Immature natural killer cell (primary cell): ENCODE measurements at regions not wholly inside any gene's neighbourhood (a gene's known extent, or its start where the extent isn't known, plus 50 kb on each side); places are given as distances from the start of the nearest gene placed in this dataset.
"Not testable (repeated sequence)": the region's sequence is repeated elsewhere in the genome, so short reads cannot be mapped to it uniquely, and the experiment has no call there.

Experiments
- DNase-seq, 3 donors: peaks; one replicate each; pipeline ENCODE4 v3.0.0; 2022; ENCODE audit warnings: mixed read lengths in 1 of 3
- H3K27ac Mint-ChIP-seq, 6 donors: one replicate each; pipeline ENCODE4 v1.8.0; 2020; ENCODE audit warnings: mixed read lengths in 6 of 6, mild to moderate bottlenecking in 5 of 6, inconsistent platforms in 4 of 6, moderate library complexity in 3 of 6
- H3K27me3 Mint-ChIP-seq, 3 donors: one replicate each; pipeline ENCODE4 v1.8.0; 2020 to 2021; ENCODE audit warnings: low read depth in 3 of 3, mild to moderate bottlenecking in 3 of 3, mixed read lengths in 3 of 3, moderate library complexity in 3 of 3, inconsistent platforms in 1 of 3
- H3K36me3 Mint-ChIP-seq, 3 donors: one replicate each; pipeline ENCODE4 v1.8.0; 2020; ENCODE audit warnings: mixed read lengths in 3 of 3, inconsistent platforms in 2 of 3, mild to moderate bottlenecking in 2 of 3
- H3K4me1 Mint-ChIP-seq, 2 donors: one replicate each; pipeline ENCODE4 v1.8.0; 2020; ENCODE audit warnings: inconsistent platforms in 2 of 2, mild to moderate bottlenecking in 2 of 2, mixed read lengths in 2 of 2, moderate library complexity in 1 of 2
- H3K4me3 Mint-ChIP-seq, 5 donors: one replicate each; pipeline ENCODE4 v1.8.0; 2020; ENCODE audit warnings: mild to moderate bottlenecking in 5 of 5, mixed read lengths in 5 of 5, inconsistent platforms in 3 of 5, moderate library complexity in 3 of 5
- H3K9me3 Mint-ChIP-seq, 6 donors: one replicate each; pipeline ENCODE4 v1.8.0; 2020; ENCODE audit warnings: mild to moderate bottlenecking in 6 of 6, mixed read lengths in 6 of 6, inconsistent platforms in 4 of 6, moderate library complexity in 3 of 6

GRCh38 chr7:29639886-29640595 lies 76.4 kb downstream of the PRR15 start:
- no peak overlapping the region for H3K4me3 Mint-ChIP-seq
- H3K36me3 Mint-ChIP-seq: no peaks in the 10 kb centered on the region
- no peaks in the 10 kb centered on the region for H3K4me1 Mint-ChIP-seq
- H3K27me3 Mint-ChIP-seq: peaks cover 0 to 2% (median 0%) of the 10 kb centered on the region in 3 donors
- no peak overlapping the region for H3K27ac Mint-ChIP-seq
- no peak for DNase-seq
- no peaks in the 10 kb centered on the region for H3K9me3 Mint-ChIP-seq

- Mint-ChIP-seq H3K36me3 (no peaks in the 10 kb centered on the region), H3K4me3 (no peak overlapping the region), H3K27me3 (peaks cover 0 to 2% (median 2%) of the 10 kb centered on the region in 3 donors), H3K27ac (no peak overlapping the region), H3K4me1 (peaks cover 0 to under 1% of the 10 kb centered on the region in 2 donors), H3K9me3 (no peaks in the 10 kb centered on the region)
- DNase-seq: no peak
Observed at GRCh38 chr7:29641651-29642050, 78.0 kb downstream of the PRR15 start.

GRCh38 chr7:29642494-29643155 lies 79.0 kb downstream of the PRR15 start:
- Mint-ChIP-seq H3K9me3 (no peaks in the 10 kb centered on the region), H3K36me3 (no peaks in the 10 kb centered on the region), H3K27me3 (peaks cover 0 to 4% (median 4%) of the 10 kb centered on the region in 3 donors), H3K4me3 (no peak overlapping the region), H3K27ac (no peak overlapping the region), H3K4me1 (peaks cover 0 to 2% of the 10 kb centered on the region in 2 donors)
- no peak for DNase-seq

- not testable (repeated sequence) for H3K4me1 Mint-ChIP-seq, H3K36me3 Mint-ChIP-seq, H3K4me3 Mint-ChIP-seq, DNase-seq, H3K27me3 Mint-ChIP-seq, H3K9me3 Mint-ChIP-seq, H3K27ac Mint-ChIP-seq
Observed at GRCh38 chr7:29646116-29646515, 82.5 kb downstream of the PRR15 start.

- Mint-ChIP-seq H3K27ac (no peak overlapping the region), H3K36me3 (no peaks in the 10 kb centered on the region), H3K4me3 (no peak overlapping the region), H3K4me1 (peaks cover 0 to 2% of the 10 kb centered on the region in 2 donors), H3K27me3 (peaks cover 0 to 4% (median 2%) of the 10 kb centered on the region in 3 donors), H3K9me3 (no peaks in the 10 kb centered on the region)
- no peak for DNase-seq
Observed at GRCh38 chr7:29647020-29647654, 83.5 kb downstream of the PRR15 start.

- not testable (repeated sequence) for H3K4me1 Mint-ChIP-seq, DNase-seq, H3K9me3 Mint-ChIP-seq, H3K36me3 Mint-ChIP-seq, H3K4me3 Mint-ChIP-seq, H3K27ac Mint-ChIP-seq, H3K27me3 Mint-ChIP-seq
Observed at GRCh38 chr7:29647691-29648210, 84.1 kb downstream of the PRR15 start.

- Mint-ChIP-seq H3K4me3 (no peak overlapping the region), H3K27me3 (peaks cover 0 to 4% (median 2%) of the 10 kb centered on the region in 3 donors), H3K27ac (no peak overlapping the region), H3K4me1 (peaks cover 0 to 2% of the 10 kb centered on the region in 2 donors), H3K36me3 (no peaks in the 10 kb centered on the region), H3K9me3 (no peaks in the 10 kb centered on the region)
- DNase-seq: no peak
Observed at GRCh38 chr7:29649028-29649716, 85.5 kb downstream of the PRR15 start.

GRCh38 chr7:29649876-29650275 lies 86.2 kb downstream of the PRR15 start:
- no peak overlapping the region for H3K27ac Mint-ChIP-seq
- DNase-seq: no peak
- H3K4me3 Mint-ChIP-seq: no peak overlapping the region
- H3K9me3 Mint-ChIP-seq: no peaks in the 10 kb centered on the region
- peaks cover 0 to 4% (median 2%) of the 10 kb centered on the region in 3 donors for H3K27me3 Mint-ChIP-seq
- peaks cover 0 to 2% of the 10 kb centered on the region in 2 donors for H3K4me1 Mint-ChIP-seq
- H3K36me3 Mint-ChIP-seq: no peaks in the 10 kb centered on the region

- Mint-ChIP-seq H3K27me3 (peaks cover 0 to 2% (median 2%) of the 10 kb centered on the region in 3 donors), H3K27ac (no peak overlapping the region), H3K4me3 (no peak overlapping the region), H3K36me3 (no peaks in the 10 kb centered on the region), H3K9me3 (no peaks in the 10 kb centered on the region), H3K4me1 (peaks cover 0 to 2% of the 10 kb centered on the region in 2 donors)
- no peak for DNase-seq
Observed at GRCh38 chr7:29651477-29651876, 87.8 kb downstream of the PRR15 start.

GRCh38 chr7:29652556-29652955 lies 88.9 kb downstream of the PRR15 start:
- no peaks in the 10 kb centered on the region for H3K9me3 Mint-ChIP-seq
- H3K36me3 Mint-ChIP-seq: no peaks in the 10 kb centered on the region
- H3K27ac Mint-ChIP-seq: no peak overlapping the region
- DNase-seq: no peak
- no peak overlapping the region for H3K4me3 Mint-ChIP-seq
- H3K4me1 Mint-ChIP-seq: no peaks in the 10 kb centered on the region
- no peaks in the 10 kb centered on the region for H3K27me3 Mint-ChIP-seq

GRCh38 chr7:29654340-29654739 lies 90.7 kb downstream of the PRR15 start:
- H3K9me3 Mint-ChIP-seq, H3K27ac Mint-ChIP-seq, H3K27me3 Mint-ChIP-seq, H3K36me3 Mint-ChIP-seq, H3K4me3 Mint-ChIP-seq, DNase-seq, H3K4me1 Mint-ChIP-seq: not testable (repeated sequence)

GRCh38 chr7:29657288-29657687 lies 93.7 kb downstream of the PRR15 start:
- Mint-ChIP-seq H3K4me1 (no peaks in the 10 kb centered on the region), H3K9me3 (no peaks in the 10 kb centered on the region), H3K27ac (no peak overlapping the region), H3K27me3 (no peaks in the 10 kb centered on the region), H3K4me3 (no peak overlapping the region), H3K36me3 (no peaks in the 10 kb centered on the region)
- DNase-seq: no peak

- no peaks in the 10 kb centered on the region for H3K36me3 Mint-ChIP-seq
- no peak for DNase-seq
- no peak overlapping the region for H3K4me3 Mint-ChIP-seq
- no peaks in the 10 kb centered on the region for H3K9me3 Mint-ChIP-seq
- no peaks in the 10 kb centered on the region for H3K4me1 Mint-ChIP-seq
- H3K27ac Mint-ChIP-seq: no peak overlapping the region
- no peaks in the 10 kb centered on the region for H3K27me3 Mint-ChIP-seq
Observed at GRCh38 chr7:29657856-29658255, 94.2 kb downstream of the PRR15 start.

- not testable (repeated sequence) for H3K27ac Mint-ChIP-seq, H3K4me3 Mint-ChIP-seq, H3K9me3 Mint-ChIP-seq
Observed at GRCh38 chr7:29659213-29659612, 95.6 kb downstream of the PRR15 start.

More at GRCh38 chr7:29659213-29659612, 95.6 kb downstream of the PRR15 start:
- not testable (repeated sequence) for H3K4me1 Mint-ChIP-seq, H3K36me3 Mint-ChIP-seq, H3K27me3 Mint-ChIP-seq, DNase-seq
